Skeletal muscle satellite cell (primary cell): ENCODE measurements at regions not wholly inside any gene's neighbourhood (a gene's known extent, or its start where the extent isn't known, plus 50 kb on each side); places are given as distances from the start of the nearest gene placed in this dataset.

Experiments used
- H3K27me3 ChIP-seq: 2 replicates; pipeline ENCODE4 v1.7.0; 2013; ENCODE audit warnings: low read length; ENCODE audit not compliant: control insufficient read depth, insufficient read depth
- H3K36me3 ChIP-seq: 2 replicates; pipeline ENCODE4 v1.7.0; 2013; ENCODE audit warnings: mild to moderate bottlenecking, control low read depth, low read length; ENCODE audit not compliant: insufficient read depth
- H3K4me1 ChIP-seq: 2 replicates; pipeline ENCODE4 v1.7.0; 2013; ENCODE audit warnings: low read length; ENCODE audit not compliant: control insufficient read depth, insufficient read depth
- H3K4me2 ChIP-seq: 2 replicates; pipeline ENCODE4 v1.7.0; 2013; ENCODE audit warnings: mild to moderate bottlenecking, low read length
- H3K4me3 ChIP-seq: 2 replicates; pipeline ENCODE4 v1.7.0; 2013; ENCODE audit warnings: low read length
- H3K9ac ChIP-seq: 2 replicates; pipeline ENCODE4 v1.7.0; 2013; ENCODE audit warnings: mild to moderate bottlenecking, low read depth, low read length, moderate library complexity
- H3K9me3 ChIP-seq: replicated peaks from 2 replicates; pipeline ENCODE4 v1.7.0; 2013; ENCODE audit warnings: mild to moderate bottlenecking, control low read depth, low read length

DNA sequence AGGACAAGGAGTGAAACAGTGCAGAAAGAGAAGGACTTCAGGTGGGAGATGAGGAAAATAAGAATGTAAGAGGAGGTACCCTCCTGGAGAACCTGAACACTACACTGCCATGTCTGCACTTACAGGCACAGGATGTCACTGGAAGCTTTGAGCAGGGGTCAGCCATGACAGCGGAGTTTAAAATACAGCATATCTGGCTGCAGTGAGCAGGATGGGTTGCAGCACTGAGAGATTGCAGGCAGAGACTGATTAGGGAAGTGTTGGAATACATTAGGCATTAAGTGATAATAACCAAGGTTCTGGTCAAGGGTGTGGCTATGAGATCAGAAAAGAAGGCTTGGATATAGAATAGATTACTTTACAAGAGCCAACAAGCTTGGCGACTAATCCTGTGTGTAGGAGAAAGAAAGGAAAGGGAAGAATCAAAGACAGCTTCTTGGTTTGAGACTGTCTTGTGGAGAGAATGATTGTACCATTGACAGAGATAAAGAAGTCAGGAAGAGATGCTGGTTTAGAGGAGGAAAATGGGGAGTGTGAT lies 171.1 kb upstream of the RBMS1 start:
- H3K4me2 ChIP-seq, result no peak overlapping the region
- no peaks in the 10 kb centered on the region for H3K27me3 ChIP-seq
- H3K4me3 ChIP-seq, result no peak overlapping the region
- no peaks in the 10 kb centered on the region for H3K36me3 ChIP-seq
- no peak overlapping the region for H3K9ac ChIP-seq
- H3K4me1 ChIP-seq, result peaks cover 21% of the 10 kb centered on the region
- no peaks in the 10 kb centered on the region for H3K9me3 ChIP-seq

DNA sequence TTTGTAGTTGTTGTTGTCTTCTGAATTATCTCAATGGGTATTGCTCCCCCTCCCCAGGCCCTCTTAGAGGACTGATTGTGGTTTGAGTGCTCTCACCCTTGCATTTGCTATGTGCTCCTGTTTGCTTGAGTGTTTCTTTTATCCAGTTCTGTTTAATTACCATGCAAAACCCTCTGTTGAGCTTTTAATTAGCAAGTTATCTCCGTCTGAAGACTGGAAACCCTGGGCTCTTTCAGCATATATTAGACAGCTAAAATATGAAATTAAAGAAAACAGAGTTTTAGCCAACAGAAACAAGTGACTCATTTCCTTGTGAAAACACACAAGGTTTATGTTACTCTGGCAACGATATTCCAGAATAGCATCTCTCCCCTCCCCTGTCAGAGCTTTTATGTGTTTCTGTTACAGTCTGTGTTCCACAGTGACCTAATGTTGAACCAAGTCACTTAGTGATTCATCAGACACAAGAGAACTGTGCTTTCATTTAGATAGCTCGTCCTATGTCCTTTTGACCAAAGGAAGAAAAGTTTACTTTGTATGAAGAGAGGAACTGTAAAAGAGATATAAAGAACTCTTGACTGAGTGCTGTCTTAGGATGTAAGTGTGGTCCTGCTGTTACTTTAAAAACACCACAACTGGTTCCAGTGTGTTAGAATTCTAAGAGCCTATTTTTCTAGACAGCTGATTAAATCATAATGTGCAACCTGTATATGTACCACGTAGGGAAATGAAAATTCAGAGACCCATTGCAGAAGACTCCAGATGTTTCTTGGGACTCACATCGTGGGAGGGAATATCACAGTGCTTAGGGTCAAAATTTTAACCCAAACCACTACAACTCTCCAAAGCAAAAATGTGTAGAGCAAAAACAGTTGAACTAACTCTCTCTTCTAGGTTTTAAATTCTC lies 172.8 kb upstream of the RBMS1 start:
- peak overlapping the region; percentile 65 for H3K9ac ChIP-seq
- no peaks in the 10 kb centered on the region for H3K27me3 ChIP-seq
- H3K36me3 ChIP-seq, result no peaks in the 10 kb centered on the region
- no peaks in the 10 kb centered on the region for H3K9me3 ChIP-seq
- H3K4me3 ChIP-seq, result peak overlapping the region; percentile 41
- H3K4me2 ChIP-seq, result peak overlapping the region; percentile 67
- peaks cover 21% of the 10 kb centered on the region for H3K4me1 ChIP-seq

DNA sequence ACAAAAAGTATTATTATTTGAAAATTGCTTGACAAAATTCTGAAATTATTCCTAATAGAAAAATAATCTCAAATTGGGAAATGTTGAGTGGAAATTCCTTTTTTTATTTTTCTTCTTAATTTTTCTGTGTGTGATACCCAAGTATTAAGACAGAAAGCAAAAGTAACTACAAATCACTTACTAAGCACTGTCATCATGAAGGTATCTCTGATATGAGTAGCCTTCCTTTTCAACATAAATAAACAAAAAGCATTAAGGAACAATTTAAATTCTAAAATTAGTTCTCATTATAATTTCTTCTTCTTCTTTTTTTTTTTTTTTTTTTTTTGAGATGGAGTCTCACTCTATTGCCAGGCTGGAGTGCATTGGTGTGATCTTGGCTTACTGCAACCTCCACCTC lies 174.2 kb upstream of the RBMS1 start:
- Histone ChIP-seq H3K4me1 (peaks cover 21% of the 10 kb centered on the region), H3K9ac (no peak overlapping the region)

DNA sequence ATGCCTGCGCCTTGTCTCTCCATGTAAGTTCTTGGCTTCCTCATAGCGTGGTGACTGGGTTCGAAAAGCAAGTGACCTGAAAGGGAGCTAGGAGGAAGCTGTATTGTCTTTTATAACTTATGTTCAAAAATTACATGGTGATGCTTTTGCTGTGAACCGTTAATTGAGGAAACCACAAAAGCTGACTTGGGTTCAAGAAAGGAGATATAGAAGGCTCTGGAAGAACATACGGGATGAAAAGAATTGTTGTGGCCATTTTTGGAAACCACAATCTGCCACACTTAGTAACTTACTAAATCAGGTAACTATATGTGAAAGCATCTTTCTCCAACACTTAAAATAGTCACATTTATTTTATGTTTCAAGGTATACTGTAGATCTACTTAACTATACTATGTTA lies 177.0 kb upstream of the RBMS1 start:
- Histone ChIP-seq H3K36me3 (no peaks in the 10 kb centered on the region), H3K27me3 (no peaks in the 10 kb centered on the region), H3K4me3 (no peak overlapping the region), H3K9ac (no peak overlapping the region), H3K4me2 (no peak overlapping the region), H3K9me3 (no peaks in the 10 kb centered on the region), H3K4me1 (peaks cover 20% of the 10 kb centered on the region)

More for the DNA sequence above, 174.2 kb upstream of the RBMS1 start:
- Histone ChIP-seq H3K4me2 (no peak overlapping the region), H3K36me3 (no peaks in the 10 kb centered on the region), H3K4me3 (no peak overlapping the region), H3K9me3 (no peaks in the 10 kb centered on the region), H3K27me3 (no peaks in the 10 kb centered on the region)

DNA sequence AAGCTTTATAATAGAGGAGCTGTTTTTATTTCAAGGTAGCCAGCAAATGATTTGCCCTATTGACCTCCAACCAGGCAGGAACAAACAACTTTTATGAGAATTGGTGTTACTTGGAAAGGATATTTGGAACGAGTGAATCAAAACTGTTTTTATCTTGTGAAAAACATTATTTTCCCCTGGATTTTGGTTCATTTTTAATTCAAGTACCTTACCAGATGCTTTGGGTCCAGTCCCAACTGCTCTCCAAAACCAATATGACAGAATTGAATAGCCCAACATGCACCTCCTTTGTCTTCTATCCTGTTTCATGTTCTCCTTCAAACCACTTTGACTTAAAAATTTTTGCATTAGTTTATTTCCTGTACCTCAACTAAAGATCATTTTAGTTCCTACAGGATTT lies 178.6 kb upstream of the RBMS1 start:
- peaks cover 7% of the 10 kb centered on the region for H3K4me1 ChIP-seq

DNA sequence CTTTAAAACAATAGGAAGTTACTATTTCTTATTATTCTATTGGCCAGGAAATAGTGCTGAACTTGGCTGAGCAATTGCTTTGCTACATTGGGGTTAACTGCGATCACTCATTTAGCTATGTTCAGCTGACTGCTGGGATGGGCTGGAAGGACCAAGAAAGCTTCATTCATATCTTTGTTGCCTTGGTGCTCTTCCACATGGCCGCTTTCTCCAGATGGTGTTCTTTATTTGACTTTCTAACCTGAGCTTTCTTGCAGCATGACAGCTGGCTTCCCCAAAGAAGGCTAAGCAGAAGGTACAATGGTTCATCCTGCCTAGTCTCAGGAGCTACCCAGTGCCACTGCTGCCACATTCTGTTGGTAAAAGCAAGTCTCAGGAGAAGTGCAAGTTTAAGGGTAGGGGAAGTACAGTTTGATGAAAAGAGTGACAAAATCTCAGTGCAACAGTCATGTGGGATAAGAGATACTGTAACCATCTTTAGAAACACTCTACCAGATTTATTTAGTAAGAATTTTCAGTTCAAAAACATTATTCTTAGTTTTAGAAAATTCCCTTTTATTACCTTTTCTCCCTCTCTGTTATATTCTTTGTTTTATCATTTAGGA lies 180.6 kb upstream of the RBMS1 start:
- H3K4me1 ChIP-seq, result no peaks in the 10 kb centered on the region
- no peak overlapping the region for H3K4me2 ChIP-seq
- H3K9ac ChIP-seq, result no peak overlapping the region
- no peaks in the 10 kb centered on the region for H3K9me3 ChIP-seq
- H3K36me3 ChIP-seq, result no peaks in the 10 kb centered on the region
- H3K27me3 ChIP-seq, result no peaks in the 10 kb centered on the region
- no peak overlapping the region for H3K4me3 ChIP-seq

More for the DNA sequence above, 178.6 kb upstream of the RBMS1 start:
- no peaks in the 10 kb centered on the region for H3K9me3 ChIP-seq
- H3K9ac ChIP-seq, result no peak overlapping the region
- H3K4me2 ChIP-seq, result no peak overlapping the region
- H3K4me3 ChIP-seq, result no peak overlapping the region
- H3K36me3 ChIP-seq, result no peaks in the 10 kb centered on the region
- H3K27me3 ChIP-seq, result no peaks in the 10 kb centered on the region

DNA sequence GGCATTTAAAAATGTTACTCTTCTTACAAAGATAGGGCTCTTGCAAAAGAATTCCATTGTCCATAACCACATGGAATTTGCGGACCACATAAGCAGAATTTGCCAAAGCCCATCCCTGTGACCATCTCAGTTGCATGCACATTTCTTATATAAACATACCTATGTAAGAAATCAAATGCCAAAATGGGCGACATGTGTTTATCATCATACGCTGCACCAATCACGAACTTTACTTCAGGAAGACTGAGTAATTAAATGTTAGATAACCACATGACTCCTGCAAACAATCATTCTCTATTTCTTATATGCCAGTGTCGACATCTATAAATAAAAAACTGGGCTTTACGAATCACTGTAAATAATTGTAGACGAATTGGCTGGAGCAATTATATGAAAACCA lies 186.1 kb upstream of the RBMS1 start:
- H3K4me2 ChIP-seq, result no peak overlapping the region
- H3K4me3 ChIP-seq, result no peak overlapping the region
- H3K9me3 ChIP-seq, result no peaks in the 10 kb centered on the region
- no peaks in the 10 kb centered on the region for H3K4me1 ChIP-seq
- no peaks in the 10 kb centered on the region for H3K36me3 ChIP-seq
- no peak overlapping the region for H3K9ac ChIP-seq
- no peaks in the 10 kb centered on the region for H3K27me3 ChIP-seq

DNA sequence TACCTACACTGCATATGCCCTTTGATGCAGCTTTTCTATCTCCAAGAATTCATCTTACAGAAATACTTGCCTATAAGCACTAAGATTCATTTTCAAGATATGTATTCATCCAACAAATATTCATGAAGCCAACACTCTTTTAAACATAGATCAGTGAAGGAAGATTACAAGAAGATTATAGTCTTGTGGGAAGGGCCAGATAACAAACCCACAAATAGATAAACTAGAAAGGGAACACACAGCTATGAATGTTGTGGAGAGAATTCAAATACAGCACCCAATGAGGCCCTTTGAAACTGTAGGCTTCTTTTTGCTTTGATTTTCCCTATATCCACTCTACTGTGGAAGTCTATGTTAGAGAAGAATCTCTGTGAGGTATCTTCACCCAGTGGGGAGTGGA lies 186.7 kb upstream of the RBMS1 start:
- no peaks in the 10 kb centered on the region for H3K36me3 ChIP-seq
- H3K4me3 ChIP-seq, result no peak overlapping the region
- H3K27me3 ChIP-seq, result no peaks in the 10 kb centered on the region
- H3K9me3 ChIP-seq, result no peaks in the 10 kb centered on the region
- no peak overlapping the region for H3K4me2 ChIP-seq
- no peak overlapping the region for H3K9ac ChIP-seq
- H3K4me1 ChIP-seq, result no peaks in the 10 kb centered on the region

DNA sequence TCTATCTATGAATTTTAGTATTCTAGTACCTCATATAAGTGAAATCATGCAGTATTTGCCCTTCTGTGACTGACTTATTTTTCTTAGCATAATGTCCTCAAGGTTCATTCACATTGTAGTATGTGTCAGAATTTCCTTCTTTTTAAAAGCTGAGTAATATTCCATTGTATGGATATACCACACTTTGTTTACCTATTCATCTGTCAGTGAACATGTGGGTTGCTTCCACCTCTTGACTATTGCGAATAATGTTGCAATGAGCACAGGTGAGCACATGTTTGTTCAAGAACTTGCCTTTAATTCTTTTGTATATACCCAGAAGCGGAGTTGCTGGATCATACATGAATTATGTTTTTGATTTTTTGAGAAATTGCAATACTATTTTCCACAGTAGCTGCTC lies 187.4 kb upstream of the RBMS1 start:
- Histone ChIP-seq H3K36me3 (no peaks in the 10 kb centered on the region), H3K4me1 (no peaks in the 10 kb centered on the region), H3K4me2 (no peak overlapping the region), H3K9ac (no peak overlapping the region), H3K4me3 (no peak overlapping the region), H3K9me3 (no peaks in the 10 kb centered on the region), H3K27me3 (no peaks in the 10 kb centered on the region)

DNA sequence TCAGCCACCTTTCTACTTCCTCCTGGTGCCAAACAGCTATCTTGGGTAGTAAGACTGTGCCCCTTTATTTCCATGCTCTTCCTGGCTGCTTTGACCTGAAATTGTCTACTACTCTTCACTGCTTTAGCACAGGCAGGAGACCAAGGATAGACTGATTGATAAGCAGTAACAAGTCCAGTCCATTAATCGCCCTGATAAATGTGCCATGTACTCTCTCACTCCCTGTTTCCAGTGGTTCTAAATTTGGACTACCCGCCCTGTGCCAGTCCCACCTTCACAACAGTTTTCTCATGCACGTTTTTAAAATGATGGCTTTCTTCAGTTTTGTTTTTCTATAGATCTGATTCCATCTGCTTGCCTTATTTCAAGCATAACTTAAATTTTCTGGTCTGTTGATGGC lies 189.6 kb upstream of the RBMS1 start:
- Histone ChIP-seq H3K4me3 (no peak overlapping the region), H3K9ac (no peak overlapping the region), H3K36me3 (no peaks in the 10 kb centered on the region), H3K4me2 (no peak overlapping the region), H3K9me3 (no peaks in the 10 kb centered on the region), H3K4me1 (no peaks in the 10 kb centered on the region), H3K27me3 (no peaks in the 10 kb centered on the region)

DNA sequence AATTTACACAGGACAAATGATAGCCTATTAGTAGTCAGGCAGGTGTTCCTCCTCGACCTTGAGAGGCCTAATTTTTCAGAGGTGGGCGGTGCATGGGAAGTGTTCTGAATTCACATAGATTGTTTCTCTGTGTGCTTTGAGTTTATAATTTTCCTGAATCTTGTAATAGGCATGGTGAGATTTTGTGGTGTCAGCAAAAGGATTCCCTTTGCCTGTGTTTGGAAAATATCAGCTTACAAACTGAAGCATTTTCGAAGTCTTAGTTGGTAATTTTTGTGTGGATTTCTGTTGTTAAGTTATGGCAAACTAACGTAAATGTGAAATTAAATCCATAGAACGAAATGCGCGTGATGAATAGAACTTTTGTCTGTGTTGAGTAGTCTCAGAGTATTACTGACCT lies 194.0 kb upstream of the RBMS1 start:
- H3K9me3 ChIP-seq, result no peaks in the 10 kb centered on the region
- no peaks in the 10 kb centered on the region for H3K4me1 ChIP-seq
- no peaks in the 10 kb centered on the region for H3K36me3 ChIP-seq
- H3K9ac ChIP-seq, result no peak overlapping the region
- no peaks in the 10 kb centered on the region for H3K27me3 ChIP-seq
- no peak overlapping the region for H3K4me2 ChIP-seq
- no peak overlapping the region for H3K4me3 ChIP-seq
